ENCODE measurements at regions not wholly inside any gene's neighbourhood (a gene's known extent, or its start where the extent isn't known, plus 50 kb on each side); places are given as distances from the start of the nearest gene placed in this dataset.

DNA sequence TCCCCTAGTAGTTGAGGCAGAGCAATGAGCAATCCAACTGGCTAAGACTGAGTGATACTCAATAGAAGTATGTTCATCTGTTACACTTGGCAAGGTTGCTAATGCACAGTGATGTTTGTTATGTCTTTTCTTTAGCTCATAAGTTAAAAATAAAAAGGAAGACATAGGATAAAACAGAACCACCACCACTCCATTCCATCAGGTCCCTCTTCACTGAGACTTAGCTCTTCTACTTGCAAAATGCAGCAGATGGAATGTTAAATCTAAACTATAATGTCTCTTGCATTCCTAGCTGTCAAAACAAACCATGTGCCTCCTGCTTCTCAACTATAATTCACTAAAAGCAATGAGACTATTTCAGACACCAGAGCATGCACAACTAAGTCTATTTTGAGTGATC lies 265.6 kb upstream of the UBE2E2 start:
- DNase-seq (ENCODE audit: low read depth in 3 of 3), result no peak

GRCh38 chr3:22938739-22939138 lies 264.4 kb upstream of the UBE2E2 start:
- DNase-seq (ENCODE audit: low read depth in 3 of 3), result no peak

- DNase-seq (ENCODE audit: low read depth in 3 of 3), result no peak
Observed at GRCh38 chr3:22939349-22939748, 263.8 kb upstream of the UBE2E2 start.

DNA sequence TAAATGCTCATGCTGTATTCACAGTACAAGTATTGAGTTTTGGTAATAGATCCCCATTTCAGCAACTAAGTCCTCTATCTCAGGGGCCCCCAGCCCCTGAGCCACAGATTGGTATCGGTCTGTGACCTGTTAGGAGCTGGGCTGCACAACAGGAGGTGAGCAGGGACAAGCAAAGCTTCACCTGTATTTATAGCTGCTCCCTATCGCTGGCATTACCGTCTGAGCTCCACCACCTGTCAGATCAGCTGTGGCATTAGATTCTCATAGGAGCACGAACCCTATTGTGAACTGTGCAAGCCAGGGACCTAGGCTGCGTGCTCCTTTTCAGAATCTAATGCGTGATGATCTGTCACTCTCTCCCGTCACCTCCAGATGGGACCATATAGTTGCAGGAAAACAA lies 262.8 kb upstream of the UBE2E2 start:
- no peak for DNase-seq (ENCODE audit: low read depth in 3 of 3)

DNA sequence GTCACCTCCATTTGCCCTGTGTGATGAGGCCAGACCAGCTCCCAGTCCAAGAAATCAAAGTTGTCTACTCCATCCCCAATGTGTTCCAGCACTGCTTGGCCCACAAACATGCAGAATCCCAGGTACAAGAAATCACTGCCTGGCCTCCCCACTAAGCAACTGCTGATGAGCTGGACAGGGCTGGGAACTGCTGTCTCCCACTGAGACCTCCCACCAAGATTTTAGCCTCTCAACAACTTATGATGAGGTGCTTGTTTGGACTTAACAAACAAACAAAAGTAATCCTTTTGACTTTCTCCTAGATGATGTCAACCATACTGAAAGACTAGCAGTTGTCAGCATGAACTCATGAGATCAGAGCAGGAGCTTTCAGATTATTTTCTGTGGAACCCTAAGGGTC lies 260.1 kb upstream of the UBE2E2 start:
- no peak for DNase-seq (ENCODE audit: low read depth in 3 of 3)

DNA sequence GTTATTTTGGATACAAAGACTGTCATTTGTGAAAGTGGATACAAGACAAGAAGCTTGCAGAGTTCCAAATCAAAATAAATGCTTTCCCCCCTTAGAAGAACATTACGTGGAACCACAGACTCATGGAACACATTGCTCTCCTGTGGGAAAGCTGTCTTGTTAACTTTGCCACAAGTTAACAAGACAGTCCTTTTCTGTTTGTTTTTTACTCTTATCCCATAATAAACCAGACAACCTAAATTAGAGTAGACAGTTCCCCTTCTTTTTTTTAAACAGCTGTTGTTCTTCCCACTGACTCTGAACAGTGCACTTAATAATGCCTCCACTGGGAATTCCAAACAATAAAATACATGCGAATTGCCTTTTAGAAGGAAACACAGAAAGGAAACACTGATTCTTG lies 255.3 kb upstream of the UBE2E2 start:
- DNase-seq (ENCODE audit: low read depth in 3 of 3), result no peak

DNA sequence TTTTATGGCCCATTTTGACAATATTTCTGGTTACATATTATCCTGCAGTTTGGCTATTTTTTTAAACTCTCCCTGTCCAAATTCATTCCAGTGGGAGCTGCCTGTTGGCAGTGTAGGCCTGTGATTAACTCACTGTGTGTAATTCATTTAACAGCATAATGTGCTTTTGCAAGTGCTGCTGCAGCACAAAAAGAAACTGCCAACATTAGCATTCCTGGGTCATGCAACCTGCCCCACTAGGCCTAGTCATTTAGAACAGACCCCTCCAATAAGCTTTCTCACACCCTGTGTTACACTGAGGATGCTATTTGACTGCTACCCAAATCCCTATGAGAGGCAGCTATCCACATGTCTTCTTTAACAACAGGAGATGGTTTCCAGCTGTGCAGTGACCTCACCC lies 251.2 kb upstream of the UBE2E2 start:
- no peak for DNase-seq (ENCODE audit: low read depth in 3 of 3)

- no peak for DNase-seq (ENCODE audit: low read depth in 3 of 3)
Observed at GRCh38 chr3:22952860-22953259, 250.3 kb upstream of the UBE2E2 start.

- no peak for DNase-seq (ENCODE audit: low read depth in 3 of 3)
Observed at GRCh38 chr3:22959593-22959992, 243.5 kb upstream of the UBE2E2 start.

GRCh38 chr3:22960105-22960984 lies 242.8 kb upstream of the UBE2E2 start:
- DNase-seq (ENCODE audit: low read depth in 3 of 3), result no peak

DNA sequence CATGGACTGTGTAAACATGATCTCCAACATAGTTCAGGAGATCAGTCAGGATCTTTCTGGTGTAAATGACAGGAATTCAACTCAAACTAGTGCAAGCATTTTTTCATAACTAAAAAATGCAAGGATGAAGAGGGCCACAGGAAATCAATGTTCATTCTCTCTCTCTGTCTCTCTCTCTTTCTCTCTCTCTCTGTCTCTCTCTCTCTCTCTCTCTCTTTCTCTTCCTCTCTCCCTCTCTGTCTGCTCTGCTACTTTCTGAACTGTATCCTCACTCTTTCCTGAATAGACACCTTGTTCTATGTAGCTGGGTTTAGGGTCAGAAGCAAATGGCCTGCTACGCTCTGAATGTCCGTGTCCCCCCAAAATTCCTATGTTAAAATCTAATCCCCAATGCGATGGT lies 240.9 kb upstream of the UBE2E2 start:
- DNase-seq (ENCODE audit: low read depth in 3 of 3), result no peak

GRCh38 chr3:22966349-22966748 lies 236.8 kb upstream of the UBE2E2 start:
- DNase-seq (ENCODE audit: low read depth in 3 of 3), result no peak

- DNase-seq (ENCODE audit: low read depth in 3 of 3), result no peak
Observed at GRCh38 chr3:22969276-22969675, 233.9 kb upstream of the UBE2E2 start.

GRCh38 chr3:22971497-22971896 lies 231.6 kb upstream of the UBE2E2 start:
- no peak for DNase-seq (ENCODE audit: low read depth in 3 of 3)

DNA sequence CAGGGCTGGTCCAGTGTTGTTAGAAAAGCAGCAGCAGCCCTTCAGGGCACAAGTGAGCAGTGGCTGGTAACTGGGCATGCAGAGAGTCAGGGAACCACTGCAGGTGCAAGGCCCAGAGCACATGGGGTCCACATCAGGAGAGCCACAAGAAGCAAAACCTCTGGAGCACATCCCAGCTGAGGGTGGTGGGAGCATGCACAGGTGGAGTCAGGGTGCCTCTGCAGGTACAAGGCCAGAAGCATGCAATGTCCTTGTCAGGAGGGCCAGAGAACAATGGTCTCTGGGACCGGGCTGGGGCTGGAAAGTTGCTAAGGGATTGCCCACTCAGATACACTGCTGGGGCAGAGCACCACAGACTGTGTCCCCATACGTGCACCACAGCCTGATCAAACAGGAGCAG lies 226.1 kb upstream of the UBE2E2 start:
- DNase-seq (ENCODE audit: low read depth in 3 of 3), result no peak

- no peak for DNase-seq (ENCODE audit: low read depth in 3 of 3)
Observed at GRCh38 chr3:22977650-22978289, 225.4 kb upstream of the UBE2E2 start.

DNA sequence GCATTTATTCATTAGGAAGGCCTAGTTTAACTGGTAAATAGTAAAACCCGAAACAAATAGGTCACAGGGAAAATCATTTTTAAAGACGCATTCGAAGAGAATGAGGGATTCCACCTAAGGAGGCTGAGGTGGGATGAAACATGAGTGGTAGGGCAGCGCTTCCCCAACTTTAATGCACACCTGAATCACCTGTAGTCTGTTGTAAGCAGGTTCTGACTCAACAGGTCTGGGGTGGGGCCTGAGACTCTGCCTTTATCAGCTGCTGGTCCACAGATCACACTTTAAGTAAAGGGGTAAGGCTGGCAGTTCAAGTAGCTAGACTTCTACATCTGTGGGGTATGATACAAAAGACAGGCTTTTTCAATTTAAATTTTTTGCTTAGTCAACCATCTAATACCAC lies 223.5 kb upstream of the UBE2E2 start:
- DNase-seq (ENCODE audit: low read depth in 3 of 3), result no peak

DNA sequence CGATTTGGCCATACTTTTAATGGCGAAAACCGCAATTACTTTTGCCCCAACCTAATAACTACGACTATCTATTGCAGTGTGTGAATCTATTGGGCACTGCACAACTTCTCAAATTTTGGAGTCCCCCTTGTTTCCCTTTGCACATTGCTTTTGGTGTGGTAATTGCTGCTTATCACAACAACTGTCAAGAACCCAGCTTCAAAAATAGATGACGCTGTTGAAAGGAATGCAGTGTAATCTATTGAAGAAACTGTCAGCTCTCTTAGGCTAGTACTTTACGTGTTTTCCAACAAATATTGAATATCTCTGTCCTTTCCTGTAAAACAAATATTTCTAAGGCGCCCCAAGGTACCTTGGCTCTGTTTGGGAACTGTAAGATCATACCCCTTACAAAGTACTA lies 222.8 kb upstream of the UBE2E2 start:
- no peak for DNase-seq (ENCODE audit: low read depth in 3 of 3)

GRCh38 chr3:22981166-22981565 lies 222.0 kb upstream of the UBE2E2 start:
- no peak for DNase-seq (ENCODE audit: low read depth in 3 of 3)

DNA sequence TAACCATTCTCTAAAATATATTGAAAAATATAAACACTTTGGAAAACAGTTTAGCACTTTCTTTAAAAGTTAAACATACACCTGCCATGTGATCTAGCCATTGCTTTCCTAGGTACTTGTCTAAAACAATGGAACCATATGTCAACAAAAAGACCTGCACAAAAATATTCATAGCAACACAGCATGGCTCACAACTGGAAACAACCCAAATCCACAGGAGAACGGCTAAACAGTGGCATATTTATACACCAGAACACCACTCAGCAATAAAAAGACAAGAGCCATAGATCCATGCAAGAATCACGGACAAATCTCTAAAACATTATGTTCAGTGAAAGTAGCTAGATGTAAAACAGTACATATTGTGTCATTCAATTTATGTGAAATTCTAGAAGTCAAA lies 221.3 kb upstream of the UBE2E2 start:
- DNase-seq (ENCODE audit: low read depth in 3 of 3), result no peak

GRCh38 chr3:22982981-22983587 lies 220.0 kb upstream of the UBE2E2 start:
- DNase-seq (ENCODE audit: low read depth in 3 of 3), result no peak

DNA sequence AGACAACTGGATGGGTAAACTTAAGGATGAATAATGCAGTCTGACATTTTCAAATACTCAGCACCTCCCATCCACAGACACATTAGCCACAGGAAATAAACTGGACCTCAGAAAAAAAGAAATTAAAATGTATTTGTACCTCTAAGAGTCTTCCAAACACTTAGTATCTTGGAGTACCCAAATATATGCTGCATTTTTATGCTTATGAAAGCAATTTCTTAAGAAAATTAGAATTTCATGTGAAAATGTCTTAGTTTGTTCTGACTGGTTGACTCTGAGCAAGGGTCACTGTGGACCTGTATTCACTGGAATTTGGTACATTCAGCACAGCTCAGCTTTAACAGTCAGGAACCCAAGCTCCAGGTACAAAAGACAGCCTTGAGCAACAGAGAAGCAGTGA lies 216.2 kb upstream of the UBE2E2 start:
- DNase-seq (ENCODE audit: low read depth in 3 of 3), result no peak

GRCh38 chr3:22988566-22988965 lies 214.6 kb upstream of the UBE2E2 start:
- DNase-seq (ENCODE audit: low read depth in 3 of 3), result no peak
